ENCODE measurements at regions not wholly inside any gene's neighbourhood (a gene's known extent, or its start where the extent isn't known, plus 50 kb on each side); places are given as distances from the start of the nearest gene placed in this dataset.

GRCh38 chr6:14831937-14832336, 413.9 kb upstream of the JARID2 start:
- TF ChIP-seq CTCF (IDR thresholded peaks at IDR 0.05; ENCODE audit: insufficient read depth, low read depth, low read length) (no peak), EZH2 (IDR thresholded peaks at IDR 0.05; ENCODE audit: insufficient read depth, low read length) (no peak)
